GM12878 (cell line): ENCODE measurements at regions not wholly inside any gene's neighbourhood (a gene's known extent, or its start where the extent isn't known, plus 50 kb on each side); places are given as distances from the start of the nearest gene placed in this dataset.

Experiments used
- ATAC-seq: fragments of 200-7000 bp; cut with Tn5 transposase; 3 replicates; pipeline ENCODE4 v1.9.1; 2020; ENCODE audit warnings: mild to moderate bottlenecking, moderate library complexity
- BruUV-seq: library from RNA; stranded (reverse); fragments of 400-500 nt; replicated peaks from 2 replicates; lab custom pipeline; 2021; lab: Mats Ljungman, UMichigan
- CTCF ChIA-PET: fragments of 300-600 bp; sonication (Branson Sonifier 250); formaldehyde crosslinking; extraction: SDS; loops from one replicate; lab custom pipeline; 2021; ENCODE audit warnings: inconsistent platforms; lab: Yijun Ruan, JAX
- POLR2A ChIA-PET: fragments of 350-600 bp; formaldehyde crosslinking; extraction: SDS; loops from one replicate; lab custom pipeline; 2021; ENCODE audit warnings: inconsistent platforms; lab: Charles Lee
- RAD21 ChIA-PET: fragments of 300-600 bp; sonication (Branson Sonifier 250); formaldehyde crosslinking; loops from one replicate; lab custom pipeline; 2023; ENCODE audit warnings: antibody characterized with exemption; ENCODE audit not compliant: unreplicated experiment; lab: Charles Lee
- SMC1A ChIA-PET: fragments of 300-600 bp; sonication (Branson Sonifier 250); formaldehyde crosslinking; loops from one replicate; lab custom pipeline; 2023; ENCODE audit not compliant: unreplicated experiment, uncharacterized antibody; lab: Charles Lee
- DNase-seq: peaks from one replicate; pipeline ENCODE4 v3.0.0-alpha.2; 2011; ENCODE audit warnings: low read depth, low spot score
- FAIRE-seq: peaks from 3 replicates; lab custom pipeline; 2011; peaks lifted over from hg19 to GRCh38; lab: Jason Lieb, UNC
- H2AFZ ChIP-seq: 2 replicates; pipeline ENCODE4 v1.6.0; 2011; ENCODE audit warnings: low read depth, low read length, control low read depth; ENCODE audit not compliant: control insufficient read depth
- H3K27ac ChIP-seq: 2 replicates; pipeline ENCODE4 v1.5.1; 2011; ENCODE audit warnings: control low read depth; ENCODE audit not compliant: control insufficient read depth, insufficient read depth
- H3K27me3 ChIP-seq, 2 experiments: replicated peaks in 1 of 2; 2 replicates each; pipeline versions ENCODE4 v1.6.0 to v1.6.1; 2011; ENCODE audit warnings: low read length in 1 of 2; ENCODE audit not compliant: control insufficient read depth in 2 of 2, insufficient read depth in 2 of 2
- H3K36me3 ChIP-seq, 2 experiments: 2 replicates each; pipeline ENCODE4 v1.5.1; 2011; ENCODE audit warnings: low read length in 1 of 2; ENCODE audit not compliant: control insufficient read depth in 2 of 2, insufficient read depth in 2 of 2
- H3K4me1 ChIP-seq: 2 replicates; pipeline ENCODE4 v1.6.1; 2011; ENCODE audit warnings: mild to moderate bottlenecking, low read length, moderate library complexity, mixed read lengths; ENCODE audit not compliant: control insufficient read depth, insufficient read depth
- H3K4me2 ChIP-seq: 2 replicates; pipeline ENCODE4 v1.6.0; 2011; ENCODE audit warnings: control low read depth; ENCODE audit not compliant: control insufficient read depth, insufficient read depth
- H3K4me3 ChIP-seq: fragments of 200-600 bp; sonication (generic); 2 replicates; pipeline ENCODE4 v1.5.1; 2016
- H3K79me2 ChIP-seq: 2 replicates; pipeline ENCODE4 v1.6.0; 2011; ENCODE audit warnings: low read length; ENCODE audit not compliant: control insufficient read depth, insufficient read depth
- H3K9ac ChIP-seq: 2 replicates; pipeline ENCODE4 v1.8.0; 2011; ENCODE audit warnings: low read length, control low read depth, mixed read lengths; ENCODE audit not compliant: control insufficient read depth, insufficient read depth
- H3K9me3 ChIP-seq: replicated peaks from 3 replicates; pipeline ENCODE4 v1.5.1; 2011; ENCODE audit warnings: mild to moderate bottlenecking, low read length; ENCODE audit not compliant: control insufficient read depth, insufficient read depth
- H4K20me1 ChIP-seq: 2 replicates; pipeline ENCODE4 v1.6.0; 2011; ENCODE audit not compliant: control insufficient read depth, insufficient read depth
- FOXK2 ChIP-seq: fragments of 450-650 bp; IDR thresholded peaks from 2 replicates; pipeline ENCODE4 v1.6.1; 2017; ENCODE audit warnings: mild to moderate bottlenecking, moderate library complexity
- JUND ChIP-seq: IDR thresholded peaks from 2 replicates; pipeline ENCODE4 v1.6.1; 2012; ENCODE audit warnings: low read depth, mild to moderate bottlenecking, low read length, improper control_type of control experiment, moderate library complexity
- TAF1 ChIP-seq: IDR thresholded peaks from 2 replicates; pipeline ENCODE4 v1.6.1; 2011; ENCODE audit warnings: mild to moderate bottlenecking, low read depth, low read length, borderline replicate concordance
- ZBTB11 ChIP-seq: fragments of 450-650 bp; formaldehyde crosslinking; IDR thresholded peaks from 2 replicates; pipeline ENCODE4 v1.5.0; 2022; ENCODE audit warnings: mild to moderate bottlenecking, missing genetic modification characterization
- WGBS: methylation state at CpG from one replicate; pipeline ENCODE4 v1.1.6; 2016; ENCODE audit warnings: low lambda C conversion rate; ENCODE audit not compliant: insufficient replicate concordance, insufficient coverage; ENCODE audit errors: missing lambda C conversion rate; 5-methylcytosine and 5-hydroxymethylcytosine counted together
- in situ Hi-C: fragments of 300-500 bp; cut with MboI; formaldehyde crosslinking; loops from 9 replicates; pipeline ENCODE4 v1.14.3; 2018; ENCODE audit warnings: mixed read lengths
- intact Hi-C: fragments of 100-400 bp; cut with micrococcal nuclease; formaldehyde crosslinking; loops from one replicate; pipeline ENCODE4 v1.14.2; 2022; ENCODE audit not compliant: unreplicated experiment

GRCh38 chr17:36840796-36841195, 96.5 kb upstream of the LHX1 start:
- H3K4me1 ChIP-seq, result no peaks in the 10 kb centered on the region
- FAIRE-seq, result no peak
- H3K9ac ChIP-seq, result no peak overlapping the region
- BruUV-seq, result no TSS peak
- RAD21 ChIA-PET, result no interaction called here
- POLR2A ChIA-PET, result no interaction called here
- SMC1A ChIA-PET, result no interaction called here
- in situ Hi-C loops, result no loop called here
- no peak for DNase-seq
- 0 out of 4 replicates have a peak, but pooled peaks cover 0 to 3% of the 10 kb centered on the region in 2 experiments for H3K27me3 ChIP-seq
- H2AFZ ChIP-seq, result no peak overlapping the region
- H4K20me1 ChIP-seq, result no peaks in the 10 kb centered on the region
- CTCF ChIA-PET, result no interaction called here
- no peaks in the 10 kb centered on the region for H3K9me3 ChIP-seq
- H3K27ac ChIP-seq, result no peak overlapping the region
- no peak for ATAC-seq
- 7% methylated on average over 1 of the region's 1 CpG for WGBS
- H3K79me2 ChIP-seq, result no peaks in the 10 kb centered on the region
- H3K36me3 ChIP-seq, result no peaks in the 10 kb centered on the region
- TF ChIP-seq FOXK2, result no peak
- no peak for TF ChIP-seq TAF1
- no peak for TF ChIP-seq JUND
- TF ChIP-seq ZBTB11 (CRISPR knock-in tag), result no peak
- no peak overlapping the region for H3K4me3 ChIP-seq
- intact Hi-C loops, result no loop called here
- H3K4me2 ChIP-seq, result no peak overlapping the region
